Liver (tissue), 3 donors: ENCODE measurements at regions not wholly inside any gene's neighbourhood (a gene's known extent, or its start where the extent isn't known, plus 50 kb on each side); places are given as distances from the start of the nearest gene placed in this dataset.

ENCODE experiments used
- ATF3 ChIP-seq: IDR thresholded peaks from 2 replicates; pipeline ENCODE4 v1.6.1; 2016; ENCODE audit warnings: antibody characterized with exemption
- CTCF ChIP-seq: fragments of 150-350 bp; IDR thresholded peaks from 2 replicates; pipeline ENCODE4 v1.5.1; 2017; ENCODE audit warnings: improper control_type of control experiment, low read depth, low read length; ENCODE audit not compliant: missing input control
- EGR1 ChIP-seq, 2 donors: IDR thresholded peaks; 2 replicates each; pipeline ENCODE4 v1.6.1; 2016 to 2018; ENCODE audit warnings: antibody characterized with exemption in 2 of 2, low read depth in 2 of 2
- FOXA2 ChIP-seq: IDR thresholded peaks from 2 replicates; pipeline ENCODE4 v1.6.1; 2016; ENCODE audit warnings: antibody characterized with exemption
- GABPA ChIP-seq, 2 donors: IDR thresholded peaks in 1 of 2; conservative IDR thresholded peaks in 1 of 2; 2 replicates each; pipeline ENCODE4 v1.6.1; 2016; ENCODE audit warnings: antibody characterized with exemption in 2 of 2, mild to moderate bottlenecking in 1 of 2, moderate library complexity in 1 of 2
- HNF4G ChIP-seq: IDR thresholded peaks from 2 replicates; pipeline ENCODE4 v1.6.1; 2016; ENCODE audit warnings: antibody characterized with exemption
- JUND ChIP-seq, 2 donors: IDR thresholded peaks; 2 replicates each; pipeline ENCODE4 v1.6.1; 2016; ENCODE audit warnings: antibody characterized with exemption in 2 of 2
- MAX ChIP-seq: IDR thresholded peaks from 2 replicates; pipeline ENCODE4 v1.6.1; 2016; ENCODE audit warnings: antibody characterized with exemption
- REST ChIP-seq: IDR thresholded peaks from 2 replicates; pipeline ENCODE4 v1.6.1; 2016; ENCODE audit warnings: antibody characterized with exemption, mild to moderate bottlenecking
- SP1 ChIP-seq: IDR thresholded peaks from 2 replicates; pipeline ENCODE4 v1.6.1; 2018; ENCODE audit warnings: antibody characterized with exemption, mild to moderate bottlenecking
- TAF1 ChIP-seq: conservative IDR thresholded peaks from 2 replicates; pipeline ENCODE4 v1.6.1; 2016; ENCODE audit warnings: antibody characterized with exemption, mild to moderate bottlenecking
- YY1 ChIP-seq: IDR thresholded peaks from 2 replicates; pipeline ENCODE4 v1.6.1; 2016; ENCODE audit warnings: antibody characterized with exemption, mild to moderate bottlenecking
- ZBTB33 ChIP-seq: IDR thresholded peaks from 2 replicates; pipeline ENCODE4 v1.6.1; 2016; ENCODE audit warnings: antibody characterized with exemption
- donor health status: healthy.
- donor health status: healthy.

GRCh38 chr9:93809204-93809940 lies 145.8 kb downstream of the BARX1 start:
- TF ChIP-seq MAX (no peak), CTCF (no peak), JUND (IDR thresholded peaks at IDR 0.05) (no peak), REST (no peak), FOXA2 (no peak), GABPA (IDR thresholded peaks at IDR 0.05 in 1 of 2, conservative IDR thresholded peaks at IDR 0.05 in 1 of 2) (no peak), EGR1 (IDR thresholded peaks at IDR 0.05; ENCODE audit: low read depth in 2 of 2) (no peak), HNF4G (no peak), SP1 (no peak), ZBTB33 (no peak), YY1 (no peak), TAF1 (no peak), ATF3 (no peak)
